H54 (cell line): ENCODE measurements at regions not wholly inside any gene's neighbourhood (a gene's known extent, or its start where the extent isn't known, plus 50 kb on each side); places are given as distances from the start of the nearest gene placed in this dataset.
A peak's percentile ranks its signal among the peaks of the same experiment; 100 is the strongest.

Source experiments
- DNase-seq: peaks from one replicate; pipeline ENCODE4 v3.0.0; 2011; ENCODE audit warnings: low spot score, mixed read lengths; ENCODE audit not compliant: insufficient read length
- FAIRE-seq: peaks from 3 replicates; lab custom pipeline; 2011; peaks lifted over from hg19 to GRCh38; lab: Jason Lieb, UNC
- POLR2A ChIP-seq: IDR thresholded peaks from 2 replicates; pipeline ENCODE4 v1.6.1; 2011; ENCODE audit warnings: low read depth, mild to moderate bottlenecking, low read length

DNA sequence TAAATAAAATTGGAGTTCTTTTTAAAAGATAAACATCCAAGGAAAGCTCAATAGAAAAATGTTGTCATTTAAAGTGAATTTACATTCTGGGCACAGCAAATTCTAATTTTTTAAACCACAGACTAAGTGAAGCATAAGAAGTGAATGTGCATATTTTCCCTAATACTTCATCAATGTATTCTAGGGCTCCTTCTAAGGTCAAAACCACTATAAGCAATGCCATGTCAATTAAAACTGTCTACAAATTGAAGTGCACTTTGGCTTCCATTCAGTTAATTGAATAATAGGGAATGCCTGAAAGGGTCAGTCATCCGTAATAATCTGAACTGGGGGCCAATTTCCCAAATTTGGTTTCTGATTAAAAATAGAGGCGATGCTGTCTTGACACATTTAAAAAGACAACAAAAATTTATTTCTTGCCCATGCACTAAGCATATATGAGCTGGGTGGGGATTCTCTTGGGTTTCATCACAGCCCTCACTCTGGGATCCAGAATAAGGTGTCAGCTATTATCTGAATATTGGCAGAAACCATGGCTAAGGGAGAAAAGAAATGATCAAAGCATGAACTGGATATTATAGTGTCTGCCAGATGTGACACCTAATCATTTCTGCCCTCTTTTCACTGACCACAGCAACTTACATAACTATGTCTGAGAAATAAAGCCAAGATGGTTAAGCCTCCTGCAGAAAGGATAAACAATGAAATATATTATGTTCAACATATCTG lies 660.6 kb upstream of the B3GALT2 start:
- FAIRE-seq: no peak
- no peak for TF ChIP-seq POLR2A

DNA sequence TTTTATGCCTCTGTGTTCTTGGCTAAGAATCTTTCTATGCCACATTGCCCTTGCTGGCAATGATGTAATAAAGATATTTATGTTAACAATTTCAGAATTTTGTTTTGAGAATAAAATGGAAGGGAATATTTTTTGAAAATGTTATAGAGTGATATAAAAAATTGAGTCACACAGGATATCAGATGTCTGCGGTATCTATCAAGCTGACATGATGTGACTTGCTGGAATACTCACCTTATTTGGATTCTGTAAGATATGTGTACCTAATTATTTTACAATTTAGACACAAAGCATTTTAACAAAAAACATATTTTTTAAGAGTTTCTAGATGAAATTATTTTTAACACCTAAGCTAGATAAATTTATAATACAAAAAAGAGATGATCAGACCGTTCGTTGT lies 660.0 kb upstream of the B3GALT2 start:
- FAIRE-seq (no peak), DNase-seq (no peak)
- no peak for TF ChIP-seq POLR2A

More for the DNA sequence above, 660.6 kb upstream of the B3GALT2 start:
- DNase-seq: no peak

DNA sequence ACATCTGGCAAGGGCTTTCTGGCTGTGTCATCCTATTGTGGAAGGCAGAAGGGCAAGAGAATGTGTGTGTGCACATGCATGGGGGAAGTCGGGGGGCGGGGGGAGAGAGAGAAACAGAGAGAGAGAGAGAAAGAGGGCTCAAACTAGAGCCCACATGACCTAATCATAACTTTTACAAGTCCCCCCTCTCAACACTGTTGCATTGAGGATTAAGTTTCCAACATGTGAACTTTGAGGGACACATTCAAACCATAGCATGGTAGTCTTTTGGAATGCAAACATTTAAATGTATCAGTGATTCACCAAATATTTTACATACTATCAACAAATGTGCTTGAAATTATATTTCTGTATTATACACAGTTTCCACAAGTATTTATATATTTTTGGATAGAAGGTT lies 655.4 kb upstream of the B3GALT2 start:
- no peak for FAIRE-seq
- TF ChIP-seq POLR2A: no peak
- no peak for DNase-seq

GRCh38 chr1:193831465-193831864 lies 645.1 kb upstream of the B3GALT2 start:
- FAIRE-seq: no peak
- DNase-seq: no peak
- TF ChIP-seq POLR2A: no peak

DNA sequence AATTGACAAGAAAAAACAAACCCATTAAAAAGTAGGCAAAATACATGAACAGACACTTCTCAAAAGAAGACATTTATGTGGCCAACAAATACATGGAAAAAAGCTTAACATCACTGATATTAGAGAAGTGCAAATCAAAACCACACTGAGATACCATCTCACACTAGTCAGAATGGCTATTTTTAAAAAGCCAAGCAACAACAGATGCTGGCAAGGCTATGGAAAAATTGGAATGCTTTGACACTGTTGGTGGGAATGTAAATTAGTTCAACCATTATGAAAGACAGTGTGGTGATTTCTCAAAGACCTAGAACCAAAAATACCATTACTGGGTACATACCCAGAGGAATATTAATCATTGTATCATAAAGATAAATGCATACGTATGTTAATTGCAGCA lies 641.1 kb upstream of the B3GALT2 start:
- DNase-seq: no peak
- FAIRE-seq: no peak
- TF ChIP-seq POLR2A: no peak

DNA sequence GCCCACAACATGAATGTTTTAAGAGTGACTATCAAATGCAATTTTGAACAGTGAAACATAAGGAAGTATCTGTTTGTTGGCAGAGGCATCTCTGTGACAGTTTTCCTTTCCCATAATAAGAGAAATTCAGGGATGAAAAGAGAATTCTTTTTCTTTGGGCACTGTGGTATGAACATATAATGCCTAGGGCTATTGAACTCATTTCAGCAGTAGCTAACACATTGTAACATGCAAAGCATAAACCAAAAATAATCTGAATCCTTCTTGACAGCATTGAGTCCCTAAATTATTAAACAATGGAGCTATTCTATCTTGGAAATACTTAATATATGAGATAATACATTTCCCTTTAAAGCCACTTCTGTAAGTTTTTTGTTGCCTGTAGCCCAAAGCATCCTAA lies 633.0 kb upstream of the B3GALT2 start:
- TF ChIP-seq POLR2A: no peak
- FAIRE-seq (no peak), DNase-seq (no peak)

- no peak for DNase-seq
- TF ChIP-seq POLR2A: no peak
- no peak for FAIRE-seq
These were observed 620.8 kb upstream of the B3GALT2 start for GRCh38 chr1:193807208-193807607.

DNA sequence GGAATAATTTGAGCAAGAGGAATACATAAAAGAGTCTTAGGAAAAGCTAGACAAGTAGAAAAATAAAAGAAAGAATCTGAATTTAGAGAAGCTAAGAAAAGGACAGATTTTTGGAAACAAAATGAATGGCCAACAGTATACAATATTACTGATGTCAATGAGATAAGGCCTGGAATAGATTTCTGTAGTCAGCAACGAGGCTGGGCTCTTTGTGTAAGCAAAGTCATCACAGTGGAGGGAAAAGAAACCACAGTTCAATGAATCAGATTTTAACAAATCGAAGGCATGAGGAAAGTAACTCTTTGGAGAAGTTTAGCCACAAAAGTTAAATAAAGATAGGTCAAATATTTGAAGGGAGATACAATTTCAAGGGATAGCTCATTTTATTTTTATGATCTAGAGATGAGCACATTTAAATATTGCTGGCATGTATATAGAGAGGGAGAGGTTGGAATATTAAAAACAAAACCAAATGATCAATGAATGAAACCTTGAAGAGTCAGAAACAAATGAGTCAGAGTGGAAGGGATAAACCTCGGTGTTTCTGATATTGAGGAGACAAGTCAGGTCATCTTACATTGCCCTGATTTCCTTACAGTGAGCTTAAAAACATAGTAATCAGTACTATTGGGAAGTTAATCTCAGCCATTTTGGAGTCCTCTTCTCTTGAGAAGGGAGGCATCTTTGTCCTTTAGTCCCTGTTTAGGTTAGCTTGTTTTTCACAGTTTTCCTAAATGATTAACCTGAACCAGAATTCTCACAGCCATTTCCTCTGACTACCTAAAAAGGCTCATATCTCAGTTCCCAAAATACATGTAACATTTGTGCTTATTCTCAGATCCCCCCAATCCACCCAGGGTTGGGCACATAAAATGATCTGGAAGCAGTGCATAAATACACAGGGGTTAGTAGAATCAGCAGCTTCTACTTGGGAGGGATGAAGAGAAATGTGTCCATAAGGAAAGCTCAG lies 620.0 kb upstream of the B3GALT2 start:
- DNase-seq (no peak), FAIRE-seq (no peak)
- TF ChIP-seq POLR2A: no peak

GRCh38 chr1:193799948-193800690 lies 613.7 kb upstream of the B3GALT2 start:
- FAIRE-seq (peak; percentile 6), DNase-seq (no peak)
- TF ChIP-seq POLR2A: no peak

DNA sequence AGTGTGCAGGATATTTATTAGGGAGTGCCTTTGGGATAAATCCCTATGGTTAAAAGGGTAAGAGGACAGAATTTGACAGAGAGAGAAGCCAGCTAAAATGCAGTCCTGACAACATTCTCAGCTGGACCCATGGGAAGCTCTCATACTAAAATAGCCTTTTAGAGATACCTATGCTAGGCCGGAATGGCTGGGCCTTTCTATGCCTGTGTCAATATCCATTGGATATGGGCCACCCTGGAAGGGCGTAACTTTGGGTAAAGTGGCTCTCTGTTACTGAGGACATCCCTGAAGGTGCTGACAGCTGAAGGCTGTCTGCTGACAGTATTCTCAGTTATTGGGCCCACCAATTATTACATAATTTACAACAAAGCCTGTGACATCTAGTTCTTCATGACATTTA lies 613.0 kb upstream of the B3GALT2 start:
- TF ChIP-seq POLR2A: no peak
- no peak for FAIRE-seq

GRCh38 chr1:193794239-193794638 lies 607.8 kb upstream of the B3GALT2 start:
- FAIRE-seq (no peak), DNase-seq (no peak)
- no peak for TF ChIP-seq POLR2A

More for the DNA sequence above, 613.0 kb upstream of the B3GALT2 start:
- DNase-seq: no peak

GRCh38 chr1:193791746-193792145 lies 605.3 kb upstream of the B3GALT2 start:
- FAIRE-seq (no peak), DNase-seq (no peak)
- TF ChIP-seq POLR2A: no peak

- no peak for DNase-seq
- no peak for FAIRE-seq
- TF ChIP-seq POLR2A: no peak
These were observed 600.6 kb upstream of the B3GALT2 start for GRCh38 chr1:193787061-193787460.
